RWPE2 (cell line): ENCODE measurements at regions not wholly inside any gene's neighbourhood (a gene's known extent, or its start where the extent isn't known, plus 50 kb on each side); places are given as distances from the start of the nearest gene placed in this dataset.
A peak's percentile ranks its signal among the peaks of the same experiment; 100 is the strongest.

Experiments used
- ATAC-seq: fragments of 200-7000 bp; cut with Tn5 transposase; 3 replicates; pipeline ENCODE4 v1.9.1; 2021; ENCODE audit warnings: low read depth
- DNase-seq: peaks from one replicate; pipeline ENCODE4 v3.0.0-alpha.2; 2020; ENCODE audit warnings: low spot score
- H3K27ac ChIP-seq: fragments of 450-650 bp; 2 replicates; pipeline ENCODE4 v1.5.1; 2017; ENCODE audit warnings: mild to moderate bottlenecking; ENCODE audit not compliant: poor library complexity, severe bottlenecking
- H3K27me3 ChIP-seq: fragments of 250-450 bp; sonication (Bioruptor Pico); 2 replicates; pipeline ENCODE4 v1.5.1; 2021; ENCODE audit warnings: mild to moderate bottlenecking, moderate library complexity; ENCODE audit not compliant: insufficient read depth, poor library complexity, severe bottlenecking
- H3K36me3 ChIP-seq: fragments of 250-450 bp; sonication (Bioruptor Pico); 2 replicates; pipeline ENCODE4 v1.5.1; 2020; ENCODE audit warnings: low read depth, mild to moderate bottlenecking, moderate library complexity
- H3K4me1 ChIP-seq: fragments of 250-450 bp; sonication (Bioruptor Pico); 2 replicates; pipeline ENCODE4 v1.5.1; 2021; ENCODE audit warnings: mild to moderate bottlenecking, moderate library complexity; ENCODE audit not compliant: insufficient read depth, poor library complexity, severe bottlenecking
- H3K4me3 ChIP-seq: fragments of 250-450 bp; sonication (Bioruptor Pico); 2 replicates; pipeline ENCODE4 v1.5.1; 2021; ENCODE audit warnings: mild to moderate bottlenecking, moderate library complexity; ENCODE audit not compliant: severe bottlenecking
- H3K9me3 ChIP-seq: fragments of 250-450 bp; sonication (Bioruptor Pico); 2 replicates; pipeline ENCODE4 v1.5.1; 2021; ENCODE audit warnings: mild to moderate bottlenecking, moderate library complexity; ENCODE audit not compliant: severe bottlenecking
- TF ChIP-seq, protein P1 (sequence below): fragments of 450-650 bp; IDR thresholded peaks from one replicate; pipeline ENCODE4 v1.5.1; 2017; ENCODE audit warnings: mild to moderate bottlenecking, moderate library complexity; ENCODE audit not compliant: poor library complexity, severe bottlenecking

DNA sequence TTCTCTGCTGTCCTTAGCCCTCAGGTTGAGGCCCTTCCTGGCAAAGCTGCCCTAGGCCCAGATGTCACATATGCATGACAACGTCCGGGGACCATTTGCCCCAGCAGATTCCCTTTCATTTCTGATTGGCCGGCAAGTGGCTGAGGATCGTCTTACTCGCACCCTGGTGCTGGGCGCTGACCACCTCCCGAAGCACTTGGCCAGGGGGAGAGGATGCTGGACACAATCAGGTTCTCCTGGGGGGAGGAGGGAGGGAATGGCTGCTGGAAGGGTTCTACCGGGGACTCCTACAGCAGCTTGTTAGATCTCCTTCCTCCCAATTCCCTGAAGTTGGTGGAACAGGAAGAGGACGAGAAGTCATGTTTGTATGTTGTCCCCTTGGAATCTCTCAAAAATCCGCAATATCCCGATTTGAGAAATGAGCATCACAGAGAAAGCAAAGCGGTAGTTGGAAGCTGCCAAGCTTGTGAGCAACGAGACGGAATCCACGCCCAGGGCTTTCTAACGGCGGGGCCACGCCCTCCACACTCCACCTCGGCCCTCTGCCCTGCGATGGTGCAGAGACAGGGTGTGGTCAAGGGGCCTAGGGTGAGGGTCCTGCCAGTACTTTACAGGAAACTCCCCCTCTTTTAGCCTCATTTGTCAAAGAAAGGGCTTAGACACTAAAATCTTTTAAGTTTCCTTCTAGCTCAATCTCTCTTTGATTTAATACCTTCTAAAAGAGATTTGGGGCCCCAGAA lies 61.8 kb upstream of the YWHAQ start:
- ATAC-seq, result no peak
- no peak for DNase-seq
- H3K27me3 ChIP-seq, result no peaks in the 10 kb centered on the region
- no peaks in the 10 kb centered on the region for H3K36me3 ChIP-seq
- TF ChIP-seq, protein P1, sequence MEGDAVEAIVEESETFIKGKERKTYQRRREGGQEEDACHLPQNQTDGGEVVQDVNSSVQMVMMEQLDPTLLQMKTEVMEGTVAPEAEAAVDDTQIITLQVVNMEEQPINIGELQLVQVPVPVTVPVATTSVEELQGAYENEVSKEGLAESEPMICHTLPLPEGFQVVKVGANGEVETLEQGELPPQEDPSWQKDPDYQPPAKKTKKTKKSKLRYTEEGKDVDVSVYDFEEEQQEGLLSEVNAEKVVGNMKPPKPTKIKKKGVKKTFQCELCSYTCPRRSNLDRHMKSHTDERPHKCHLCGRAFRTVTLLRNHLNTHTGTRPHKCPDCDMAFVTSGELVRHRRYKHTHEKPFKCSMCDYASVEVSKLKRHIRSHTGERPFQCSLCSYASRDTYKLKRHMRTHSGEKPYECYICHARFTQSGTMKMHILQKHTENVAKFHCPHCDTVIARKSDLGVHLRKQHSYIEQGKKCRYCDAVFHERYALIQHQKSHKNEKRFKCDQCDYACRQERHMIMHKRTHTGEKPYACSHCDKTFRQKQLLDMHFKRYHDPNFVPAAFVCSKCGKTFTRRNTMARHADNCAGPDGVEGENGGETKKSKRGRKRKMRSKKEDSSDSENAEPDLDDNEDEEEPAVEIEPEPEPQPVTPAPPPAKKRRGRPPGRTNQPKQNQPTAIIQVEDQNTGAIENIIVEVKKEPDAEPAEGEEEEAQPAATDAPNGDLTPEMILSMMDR, result no peak
- H3K4me1 ChIP-seq, result peaks cover 8% of the 10 kb centered on the region
- no peaks in the 10 kb centered on the region for H3K9me3 ChIP-seq
- H3K4me3 ChIP-seq, result no peak overlapping the region
- H3K27ac ChIP-seq, result peak overlapping the region; percentile 22

DNA sequence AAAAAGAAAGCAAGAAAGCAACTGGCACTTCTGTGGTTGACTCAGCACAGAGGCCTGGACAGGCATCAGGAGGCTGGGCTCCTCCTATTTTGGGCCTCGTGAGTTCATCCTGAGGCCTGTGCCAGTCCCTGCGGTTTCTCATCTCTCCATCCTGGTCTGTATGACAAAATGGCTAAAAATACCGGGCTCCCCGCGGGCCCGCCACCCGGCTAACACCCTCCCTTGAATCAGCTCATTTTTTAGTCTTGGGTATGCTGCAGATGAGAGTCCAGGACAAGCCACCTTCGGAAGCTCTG lies 62.3 kb upstream of the YWHAQ start:
- peaks cover 8% of the 10 kb centered on the region for H3K4me1 ChIP-seq
- H3K4me3 ChIP-seq, result no peak overlapping the region
- H3K36me3 ChIP-seq, result no peaks in the 10 kb centered on the region
- ATAC-seq (peak; percentile 80), DNase-seq (no peak)
- TF ChIP-seq, protein P1, result no peak
- peak overlapping the region; percentile 22 for H3K27ac ChIP-seq
- no peaks in the 10 kb centered on the region for H3K9me3 ChIP-seq
- H3K27me3 ChIP-seq, result no peaks in the 10 kb centered on the region

DNA sequence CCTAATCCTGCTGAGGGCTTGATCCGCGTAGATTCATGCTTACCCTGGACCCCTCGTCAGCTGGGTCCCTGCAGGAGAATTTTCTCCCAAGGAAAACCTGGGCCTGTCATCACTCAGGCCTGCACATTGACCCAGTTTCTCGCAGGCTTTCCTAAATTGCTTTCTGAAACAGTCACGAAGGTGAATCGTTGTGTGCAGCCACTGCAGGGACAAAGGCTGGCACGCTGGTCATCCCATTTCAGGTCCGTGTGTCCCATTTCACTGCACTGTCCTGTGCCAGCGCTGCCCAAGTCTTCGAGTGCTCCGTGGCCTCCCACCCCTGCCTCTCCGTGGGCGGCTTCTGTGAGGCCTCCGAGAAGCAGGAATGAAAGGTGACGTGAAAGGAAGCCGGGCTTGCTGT lies 62.8 kb upstream of the YWHAQ start:
- DNase-seq, result no peak
- Histone ChIP-seq H3K4me1 (peaks cover 8% of the 10 kb centered on the region), H3K4me3 (no peak overlapping the region), H3K36me3 (no peaks in the 10 kb centered on the region), H3K27ac (no peak overlapping the region), H3K27me3 (no peaks in the 10 kb centered on the region), H3K9me3 (no peaks in the 10 kb centered on the region)
- TF ChIP-seq, protein P1, result no peak
- no peak for ATAC-seq

DNA sequence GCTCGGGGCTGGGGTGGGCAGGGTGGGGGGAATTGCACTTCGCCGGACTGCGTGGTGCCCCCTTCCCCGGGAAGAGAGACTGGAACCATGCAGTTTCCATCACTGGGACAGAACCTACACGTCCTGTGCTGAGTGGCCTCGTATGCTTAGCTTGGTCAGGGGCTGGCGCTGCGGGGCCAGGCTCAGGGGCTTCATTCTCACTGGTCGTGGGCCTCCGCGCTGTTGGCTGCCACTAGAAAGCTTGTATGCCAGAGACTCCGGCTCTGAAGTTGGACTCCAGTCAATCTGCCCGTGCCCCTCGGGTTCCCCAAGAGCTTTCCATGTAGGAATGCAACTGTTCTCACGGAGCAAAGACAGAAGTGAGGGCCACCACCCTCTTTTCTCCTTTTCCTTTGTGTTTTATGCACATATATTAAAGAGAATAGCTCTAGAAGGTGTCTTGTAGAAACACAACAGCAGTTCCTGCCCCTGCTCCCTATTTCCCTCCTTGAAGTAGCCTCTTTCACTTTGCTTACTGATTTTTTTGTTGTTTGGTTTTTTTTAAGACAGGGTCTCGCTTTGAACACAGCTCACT lies 64.0 kb upstream of the YWHAQ start:
- no peak for ATAC-seq
- DNase-seq, result no peak
- H3K9me3 ChIP-seq, result no peaks in the 10 kb centered on the region
- H3K36me3 ChIP-seq, result no peaks in the 10 kb centered on the region
- H3K27ac ChIP-seq, result no peak overlapping the region
- H3K4me3 ChIP-seq, result no peak overlapping the region
- H3K4me1 ChIP-seq, result peaks cover 12% of the 10 kb centered on the region
- TF ChIP-seq, protein P1, result no peak
- H3K27me3 ChIP-seq, result no peaks in the 10 kb centered on the region

DNA sequence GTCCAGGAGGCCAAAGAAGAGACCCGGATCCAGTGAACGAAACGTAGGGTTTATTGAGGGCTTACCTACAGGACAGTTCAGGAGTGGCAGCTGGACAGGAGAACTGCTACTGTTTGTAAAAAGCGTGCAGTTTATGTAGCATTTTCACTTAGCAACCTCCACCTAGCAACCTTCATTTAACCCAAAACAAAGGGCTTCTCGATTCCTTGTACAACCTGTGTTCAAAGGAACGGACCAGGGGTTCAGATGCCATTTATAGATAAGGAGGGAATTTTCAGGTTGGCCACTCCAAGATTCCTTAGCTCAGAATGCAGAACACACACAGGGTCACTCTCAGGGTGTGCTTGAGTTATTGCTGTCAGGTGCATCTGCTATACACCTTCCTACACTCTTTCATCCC lies 65.1 kb upstream of the YWHAQ start:
- TF ChIP-seq, protein P1, result no peak
- H3K27ac ChIP-seq, result no peak overlapping the region
- DNase-seq (no peak), ATAC-seq (no peak)
- H3K9me3 ChIP-seq, result no peaks in the 10 kb centered on the region
- H3K27me3 ChIP-seq, result no peaks in the 10 kb centered on the region
- H3K4me1 ChIP-seq, result peaks cover 12% of the 10 kb centered on the region
- H3K36me3 ChIP-seq, result no peaks in the 10 kb centered on the region
- no peak overlapping the region for H3K4me3 ChIP-seq
